ENCODE measurements at regions not wholly inside any gene's neighbourhood (a gene's known extent, or its start where the extent isn't known, plus 50 kb on each side); places are given as distances from the start of the nearest gene placed in this dataset.
"Not testable (repeated sequence)": the region's sequence is repeated elsewhere in the genome, so short reads cannot be mapped to it uniquely, and the experiment has no call there.

DNA sequence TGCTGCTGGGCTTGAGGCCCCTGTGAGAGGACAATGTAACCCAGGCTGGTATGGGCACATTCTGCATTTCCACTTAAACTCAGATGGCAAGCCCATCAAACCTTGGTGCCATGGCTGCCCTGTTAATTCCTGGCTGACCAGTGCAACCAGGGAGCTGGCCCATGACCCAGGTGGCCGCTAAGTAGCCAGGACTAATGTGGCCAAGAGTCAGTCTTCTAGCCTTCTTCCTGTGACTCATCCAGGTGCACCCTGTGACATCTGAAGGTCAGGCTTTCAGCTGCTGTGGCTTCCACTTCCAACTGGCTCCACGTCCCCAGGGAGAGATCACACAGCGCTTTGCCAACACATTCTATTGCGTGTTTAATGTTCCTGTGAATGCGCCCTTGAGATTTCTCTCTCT lies 50.5 kb upstream of the ROPN1B start:
- TF ChIP-seq, protein P1, sequence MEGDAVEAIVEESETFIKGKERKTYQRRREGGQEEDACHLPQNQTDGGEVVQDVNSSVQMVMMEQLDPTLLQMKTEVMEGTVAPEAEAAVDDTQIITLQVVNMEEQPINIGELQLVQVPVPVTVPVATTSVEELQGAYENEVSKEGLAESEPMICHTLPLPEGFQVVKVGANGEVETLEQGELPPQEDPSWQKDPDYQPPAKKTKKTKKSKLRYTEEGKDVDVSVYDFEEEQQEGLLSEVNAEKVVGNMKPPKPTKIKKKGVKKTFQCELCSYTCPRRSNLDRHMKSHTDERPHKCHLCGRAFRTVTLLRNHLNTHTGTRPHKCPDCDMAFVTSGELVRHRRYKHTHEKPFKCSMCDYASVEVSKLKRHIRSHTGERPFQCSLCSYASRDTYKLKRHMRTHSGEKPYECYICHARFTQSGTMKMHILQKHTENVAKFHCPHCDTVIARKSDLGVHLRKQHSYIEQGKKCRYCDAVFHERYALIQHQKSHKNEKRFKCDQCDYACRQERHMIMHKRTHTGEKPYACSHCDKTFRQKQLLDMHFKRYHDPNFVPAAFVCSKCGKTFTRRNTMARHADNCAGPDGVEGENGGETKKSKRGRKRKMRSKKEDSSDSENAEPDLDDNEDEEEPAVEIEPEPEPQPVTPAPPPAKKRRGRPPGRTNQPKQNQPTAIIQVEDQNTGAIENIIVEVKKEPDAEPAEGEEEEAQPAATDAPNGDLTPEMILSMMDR (conservative IDR thresholded peaks at IDR 0.05): not testable (repeated sequence)
- TF ChIP-seq ZFX (IDR thresholded peaks at IDR 0.05): not testable (repeated sequence)
